Karpas-422 (cell line): ENCODE measurements at regions not wholly inside any gene's neighbourhood (a gene's known extent, or its start where the extent isn't known, plus 50 kb on each side); places are given as distances from the start of the nearest gene placed in this dataset.

Source experiments
- DNase-seq: peaks from one replicate; pipeline ENCODE4 v3.0.0-alpha.2; 2015
- H2AFZ ChIP-seq: fragments of 200-600 bp; sonication (generic); 2 replicates; pipeline ENCODE4 v1.6.1; 2014; ENCODE audit warnings: antibody characterized with exemption, low read length, mixed read lengths
- H3K27ac ChIP-seq: fragments of 200-600 bp; sonication (generic); 2 replicates; pipeline ENCODE4 v1.5.1; 2014; ENCODE audit warnings: mild to moderate bottlenecking, low read length, moderate library complexity
- H3K27me3 ChIP-seq: fragments of 200-600 bp; sonication (generic); 2 replicates; pipeline ENCODE4 v1.6.1; 2014; ENCODE audit warnings: low read length, mixed read lengths
- H3K36me3 ChIP-seq: fragments of 200-600 bp; sonication (generic); 2 replicates; pipeline ENCODE4 v1.6.1; 2014; ENCODE audit warnings: low read length, mixed read lengths; ENCODE audit not compliant: insufficient read depth
- H3K4me1 ChIP-seq: fragments of 200-600 bp; sonication (generic); 2 replicates; pipeline ENCODE4 v1.6.1; 2014; ENCODE audit warnings: mild to moderate bottlenecking, low read length, mixed read lengths
- H3K4me2 ChIP-seq: fragments of 200-600 bp; sonication (generic); 2 replicates; pipeline ENCODE4 v1.6.1; 2014; ENCODE audit warnings: low read length, low read depth, mild to moderate bottlenecking; ENCODE audit not compliant: poor library complexity, severe bottlenecking
- H3K4me3 ChIP-seq: fragments of 200-600 bp; sonication (generic); 2 replicates; pipeline ENCODE4 v1.5.1; 2014; ENCODE audit warnings: mild to moderate bottlenecking, antibody characterized with exemption, low read length, mixed read lengths
- H3K79me2 ChIP-seq: fragments of 200-600 bp; sonication (generic); 2 replicates; pipeline ENCODE4 v1.6.1; 2014; ENCODE audit warnings: mild to moderate bottlenecking, low read length, mixed read lengths
- H3K9ac ChIP-seq: fragments of 200-600 bp; sonication (generic); 2 replicates; pipeline ENCODE4 v1.6.0; 2014; ENCODE audit warnings: low read length
- H3K9me2 ChIP-seq: fragments of 200-600 bp; sonication (generic), shearing (Covaris generic); replicated peaks from 2 replicates; pipeline ENCODE4 v1.6.0; 2014; ENCODE audit warnings: mild to moderate bottlenecking, low read length, moderate library complexity; ENCODE audit not compliant: insufficient read depth
- H3K9me3 ChIP-seq: fragments of 300-700, 200-600 bp; sonication (generic); 2 replicates; pipeline ENCODE4 v1.6.1; 2014; ENCODE audit warnings: low read length, mixed read lengths
- H4K20me1 ChIP-seq: fragments of 200-600 bp; sonication (generic); 2 replicates; pipeline ENCODE4 v1.6.1; 2014; ENCODE audit warnings: mild to moderate bottlenecking, antibody characterized with exemption, low read length, low read depth; ENCODE audit not compliant: insufficient read depth

GRCh38 chr7:21159506-21159905 lies 268.4 kb upstream of the SP4 start:
- no peaks in the 10 kb centered on the region for H3K4me1 ChIP-seq
- DNase-seq = no peak
- no peak overlapping the region for H3K9ac ChIP-seq
- H3K27ac ChIP-seq = no peak overlapping the region
- no peaks in the 10 kb centered on the region for H3K27me3 ChIP-seq
- no peak overlapping the region for H3K4me2 ChIP-seq
- H3K9me2 ChIP-seq = no peaks in the 10 kb centered on the region
- H3K9me3 ChIP-seq = no peaks in the 10 kb centered on the region
- no peaks in the 10 kb centered on the region for H4K20me1 ChIP-seq
- H3K36me3 ChIP-seq = no peaks in the 10 kb centered on the region
- no peak overlapping the region for H3K4me3 ChIP-seq
- H3K79me2 ChIP-seq = no peaks in the 10 kb centered on the region
- no peak overlapping the region for H2AFZ ChIP-seq

- no peak overlapping the region for H3K9ac ChIP-seq
- DNase-seq = no peak
- H3K4me2 ChIP-seq = no peak overlapping the region
- H3K9me2 ChIP-seq = no peaks in the 10 kb centered on the region
- H2AFZ ChIP-seq = no peak overlapping the region
- no peaks in the 10 kb centered on the region for H3K4me1 ChIP-seq
- H3K27ac ChIP-seq = no peak overlapping the region
- H3K27me3 ChIP-seq = no peaks in the 10 kb centered on the region
- no peaks in the 10 kb centered on the region for H3K9me3 ChIP-seq
- no peaks in the 10 kb centered on the region for H3K79me2 ChIP-seq
- no peaks in the 10 kb centered on the region for H4K20me1 ChIP-seq
- no peaks in the 10 kb centered on the region for H3K36me3 ChIP-seq
- no peak overlapping the region for H3K4me3 ChIP-seq
These were observed 267.5 kb upstream of the SP4 start for GRCh38 chr7:21160401-21160800.

GRCh38 chr7:21167942-21168341 lies 259.9 kb upstream of the SP4 start:
- H3K27ac ChIP-seq = no peak overlapping the region
- no peak overlapping the region for H2AFZ ChIP-seq
- H3K36me3 ChIP-seq = no peaks in the 10 kb centered on the region
- H3K9me3 ChIP-seq = no peaks in the 10 kb centered on the region
- DNase-seq = no peak
- no peaks in the 10 kb centered on the region for H3K79me2 ChIP-seq
- H3K4me2 ChIP-seq = no peak overlapping the region
- H3K27me3 ChIP-seq = no peaks in the 10 kb centered on the region
- no peaks in the 10 kb centered on the region for H4K20me1 ChIP-seq
- H3K9ac ChIP-seq = no peak overlapping the region
- H3K9me2 ChIP-seq = no peaks in the 10 kb centered on the region
- no peaks in the 10 kb centered on the region for H3K4me1 ChIP-seq
- H3K4me3 ChIP-seq = no peak overlapping the region

GRCh38 chr7:21169667-21170580 lies 258.0 kb upstream of the SP4 start:
- no peaks in the 10 kb centered on the region for H3K79me2 ChIP-seq
- H3K9me2 ChIP-seq = no peaks in the 10 kb centered on the region
- H2AFZ ChIP-seq = no peak overlapping the region
- H4K20me1 ChIP-seq = no peaks in the 10 kb centered on the region
- no peak overlapping the region for H3K9ac ChIP-seq
- no peak for DNase-seq
- no peak overlapping the region for H3K4me3 ChIP-seq
- no peak overlapping the region for H3K27ac ChIP-seq
- no peaks in the 10 kb centered on the region for H3K4me1 ChIP-seq
- no peak overlapping the region for H3K4me2 ChIP-seq
- no peaks in the 10 kb centered on the region for H3K9me3 ChIP-seq
- no peaks in the 10 kb centered on the region for H3K27me3 ChIP-seq
- H3K36me3 ChIP-seq = no peaks in the 10 kb centered on the region

GRCh38 chr7:21172800-21173199 lies 255.1 kb upstream of the SP4 start:
- Histone ChIP-seq H3K4me2 (no peak overlapping the region), H2AFZ (no peak overlapping the region), H3K4me1 (no peaks in the 10 kb centered on the region), H3K4me3 (no peak overlapping the region), H3K79me2 (no peaks in the 10 kb centered on the region), H3K9me3 (no peaks in the 10 kb centered on the region), H4K20me1 (no peaks in the 10 kb centered on the region), H3K9me2 (no peaks in the 10 kb centered on the region), H3K27me3 (no peaks in the 10 kb centered on the region), H3K27ac (no peak overlapping the region), H3K9ac (no peak overlapping the region), H3K36me3 (no peaks in the 10 kb centered on the region)
- no peak for DNase-seq

GRCh38 chr7:21173436-21173835 lies 254.4 kb upstream of the SP4 start:
- H3K4me2 ChIP-seq = no peak overlapping the region
- H4K20me1 ChIP-seq = no peaks in the 10 kb centered on the region
- H3K27ac ChIP-seq = no peak overlapping the region
- DNase-seq = no peak
- no peaks in the 10 kb centered on the region for H3K4me1 ChIP-seq
- H3K27me3 ChIP-seq = no peaks in the 10 kb centered on the region
- no peak overlapping the region for H2AFZ ChIP-seq
- no peaks in the 10 kb centered on the region for H3K9me2 ChIP-seq
- no peak overlapping the region for H3K4me3 ChIP-seq
- no peaks in the 10 kb centered on the region for H3K79me2 ChIP-seq
- H3K9me3 ChIP-seq = no peaks in the 10 kb centered on the region
- no peak overlapping the region for H3K9ac ChIP-seq
- H3K36me3 ChIP-seq = no peaks in the 10 kb centered on the region

GRCh38 chr7:21175714-21176113 lies 252.2 kb upstream of the SP4 start:
- H3K9me2 ChIP-seq = no peaks in the 10 kb centered on the region
- no peaks in the 10 kb centered on the region for H3K9me3 ChIP-seq
- H3K36me3 ChIP-seq = no peaks in the 10 kb centered on the region
- no peak overlapping the region for H2AFZ ChIP-seq
- no peaks in the 10 kb centered on the region for H3K4me1 ChIP-seq
- H3K9ac ChIP-seq = no peak overlapping the region
- H3K27me3 ChIP-seq = no peaks in the 10 kb centered on the region
- no peak for DNase-seq
- H3K27ac ChIP-seq = no peak overlapping the region
- H4K20me1 ChIP-seq = no peaks in the 10 kb centered on the region
- H3K4me2 ChIP-seq = no peak overlapping the region
- no peaks in the 10 kb centered on the region for H3K79me2 ChIP-seq
- no peak overlapping the region for H3K4me3 ChIP-seq

GRCh38 chr7:21184942-21185652 lies 242.8 kb upstream of the SP4 start:
- no peaks in the 10 kb centered on the region for H3K9me2 ChIP-seq
- H3K27me3 ChIP-seq = no peaks in the 10 kb centered on the region
- no peaks in the 10 kb centered on the region for H3K4me1 ChIP-seq
- H3K9ac ChIP-seq = no peak overlapping the region
- no peak overlapping the region for H3K4me3 ChIP-seq
- no peaks in the 10 kb centered on the region for H3K79me2 ChIP-seq
- no peak overlapping the region for H3K4me2 ChIP-seq
- no peak overlapping the region for H2AFZ ChIP-seq
- DNase-seq = no peak
- no peaks in the 10 kb centered on the region for H3K9me3 ChIP-seq
- H3K36me3 ChIP-seq = no peaks in the 10 kb centered on the region
- no peaks in the 10 kb centered on the region for H4K20me1 ChIP-seq
- H3K27ac ChIP-seq = no peak overlapping the region
